HFFc6 (cell line): ENCODE measurements at regions not wholly inside any gene's neighbourhood (a gene's known extent, or its start where the extent isn't known, plus 50 kb on each side); places are given as distances from the start of the nearest gene placed in this dataset.

Experiments
- DNase-seq: peaks from one replicate; pipeline ENCODE4 v3.0.0-alpha.2; 2018
- H3K27ac Mint-ChIP-seq: 2 replicates; pipeline ENCODE4 v1.8.0; 2020; ENCODE audit warnings: mild to moderate bottlenecking, mixed read lengths
- H3K27me3 Mint-ChIP-seq: 2 replicates; pipeline ENCODE4 v1.8.0; 2021; ENCODE audit warnings: mild to moderate bottlenecking, moderate library complexity, mixed read lengths; ENCODE audit not compliant: insufficient read depth
- H3K36me3 Mint-ChIP-seq: 2 replicates; pipeline ENCODE4 v1.8.0; 2021; ENCODE audit warnings: low read depth, mixed read lengths
- H3K4me1 Mint-ChIP-seq: 2 replicates; pipeline ENCODE4 v1.8.0; 2020; ENCODE audit warnings: low read depth, mixed read lengths
- H3K4me3 Mint-ChIP-seq: 2 replicates; pipeline ENCODE4 v1.8.0; 2020; ENCODE audit warnings: mild to moderate bottlenecking, moderate library complexity, mixed read lengths
- H3K9me3 Mint-ChIP-seq: 2 replicates; pipeline ENCODE4 v1.8.0; 2020; ENCODE audit warnings: mild to moderate bottlenecking, mixed read lengths
- CTCF ChIP-seq: fragments of 200-600 bp; sonication (generic); IDR thresholded peaks from 2 replicates; pipeline ENCODE4 v1.5.0; 2021; ENCODE audit warnings: antibody characterized with exemption, mild to moderate bottlenecking

- Mint-ChIP-seq H3K27me3 (no peaks in the 10 kb centered on the region), H3K4me1 (no peaks in the 10 kb centered on the region), H3K9me3 (peaks cover 12% of the 10 kb centered on the region), H3K4me3 (no peak overlapping the region), H3K36me3 (no peaks in the 10 kb centered on the region; the same call in 1 of the 2 replicates), H3K27ac (no peak overlapping the region)
- no peak for TF ChIP-seq CTCF
- DNase-seq: no peak
These were observed 1745.4 kb downstream of the SLITRK1 start for GRCh38 chr13:82136880-82137279.

GRCh38 chr13:82129281-82129680 lies 1753.0 kb downstream of the SLITRK1 start:
- H3K27ac Mint-ChIP-seq: no peak overlapping the region
- no peak overlapping the region for H3K4me3 Mint-ChIP-seq
- no peaks in the 10 kb centered on the region for H3K4me1 Mint-ChIP-seq
- H3K9me3 Mint-ChIP-seq: peaks cover 7% of the 10 kb centered on the region
- no peak for TF ChIP-seq CTCF
- H3K36me3 Mint-ChIP-seq: no peaks in the 10 kb centered on the region; the same call in 1 of the 2 replicates
- no peak for DNase-seq
- H3K27me3 Mint-ChIP-seq: no peaks in the 10 kb centered on the region

- Mint-ChIP-seq H3K27ac (no peak overlapping the region), H3K27me3 (no peaks in the 10 kb centered on the region), H3K36me3 (no peaks in the 10 kb centered on the region), H3K9me3 (no peaks in the 10 kb centered on the region), H3K4me1 (no peaks in the 10 kb centered on the region), H3K4me3 (no peak overlapping the region; the same call in 1 of the 2 replicates)
- TF ChIP-seq CTCF: no peak
- DNase-seq: no peak
These were observed 1763.7 kb downstream of the SLITRK1 start for GRCh38 chr13:82118589-82118988.

GRCh38 chr13:82116422-82116989 lies 1765.8 kb downstream of the SLITRK1 start:
- H3K4me1 Mint-ChIP-seq: no peaks in the 10 kb centered on the region
- H3K36me3 Mint-ChIP-seq: no peaks in the 10 kb centered on the region
- H3K4me3 Mint-ChIP-seq: no peak overlapping the region
- no peak for DNase-seq
- H3K27me3 Mint-ChIP-seq: no peaks in the 10 kb centered on the region
- no peak overlapping the region for H3K27ac Mint-ChIP-seq
- H3K9me3 Mint-ChIP-seq: peaks cover 4% of the 10 kb centered on the region; the same call in 1 of the 2 replicates
- TF ChIP-seq CTCF: no peak

- Mint-ChIP-seq H3K4me3 (no peak overlapping the region), H3K27me3 (no peaks in the 10 kb centered on the region; the same call in 1 of the 2 replicates), H3K4me1 (no peaks in the 10 kb centered on the region), H3K27ac (no peak overlapping the region), H3K9me3 (peaks cover 11% of the 10 kb centered on the region), H3K36me3 (no peaks in the 10 kb centered on the region)
- DNase-seq: no peak
- TF ChIP-seq CTCF: no peak
These were observed 1766.9 kb downstream of the SLITRK1 start for GRCh38 chr13:82115391-82115790.

GRCh38 chr13:82096256-82096655 lies 1755.3 kb upstream of the SPRY2 start:
- Mint-ChIP-seq H3K36me3 (no peaks in the 10 kb centered on the region), H3K9me3 (peaks cover 9% of the 10 kb centered on the region), H3K27me3 (no peaks in the 10 kb centered on the region), H3K4me1 (no peaks in the 10 kb centered on the region), H3K27ac (no peak overlapping the region), H3K4me3 (no peak overlapping the region)
- no peak for DNase-seq
- no peak for TF ChIP-seq CTCF
